ENCODE measurements at regions not wholly inside any gene's neighbourhood (a gene's known extent, or its start where the extent isn't known, plus 50 kb on each side); places are given as distances from the start of the nearest gene placed in this dataset.

DNA sequence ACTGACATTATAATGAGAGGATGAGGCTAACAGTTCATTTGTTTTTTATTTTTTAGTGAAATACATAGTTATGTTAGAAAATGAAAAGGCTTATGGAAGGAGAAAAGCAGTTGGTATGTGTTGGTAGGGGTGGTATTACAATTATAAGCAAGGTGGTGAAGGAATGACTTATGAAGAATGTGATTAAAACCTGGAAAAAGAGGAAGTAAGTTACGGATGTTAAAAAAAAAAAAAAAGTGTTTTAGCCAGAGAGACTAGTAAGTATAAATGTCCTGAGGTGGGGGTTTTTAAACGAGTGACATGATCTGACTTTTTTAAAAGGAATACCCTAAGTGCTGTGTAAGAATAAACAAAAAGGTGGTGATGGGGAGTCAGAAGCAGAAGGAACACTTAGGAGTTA lies 206.8 kb downstream of the IL15 start:
- H3K18ac ChIP-seq (ENCODE audit: insufficient read length, low read depth, low read length) = no peak overlapping the region
- no peaks in the 10 kb centered on the region for H3K79me2 ChIP-seq (ENCODE audit: insufficient read depth, low read length)
- no peak for DNase-seq
- no peaks in the 10 kb centered on the region for H3K9me3 ChIP-seq (ENCODE audit: control insufficient read depth, low read depth, low read length)
- no peaks in the 10 kb centered on the region for H3K27me3 Mint-ChIP-seq (ENCODE audit: low read depth)
- H3K4me1 ChIP-seq (ENCODE audit: insufficient read depth, low read length) = no peaks in the 10 kb centered on the region
- no peak overlapping the region for H3K4me2 ChIP-seq (ENCODE audit: insufficient read depth, insufficient read length, low read length)
- H4K8ac ChIP-seq (replicated peaks; ENCODE audit: insufficient read length, low read depth, low read length) = no peak overlapping the region
- TF ChIP-seq, protein P1, sequence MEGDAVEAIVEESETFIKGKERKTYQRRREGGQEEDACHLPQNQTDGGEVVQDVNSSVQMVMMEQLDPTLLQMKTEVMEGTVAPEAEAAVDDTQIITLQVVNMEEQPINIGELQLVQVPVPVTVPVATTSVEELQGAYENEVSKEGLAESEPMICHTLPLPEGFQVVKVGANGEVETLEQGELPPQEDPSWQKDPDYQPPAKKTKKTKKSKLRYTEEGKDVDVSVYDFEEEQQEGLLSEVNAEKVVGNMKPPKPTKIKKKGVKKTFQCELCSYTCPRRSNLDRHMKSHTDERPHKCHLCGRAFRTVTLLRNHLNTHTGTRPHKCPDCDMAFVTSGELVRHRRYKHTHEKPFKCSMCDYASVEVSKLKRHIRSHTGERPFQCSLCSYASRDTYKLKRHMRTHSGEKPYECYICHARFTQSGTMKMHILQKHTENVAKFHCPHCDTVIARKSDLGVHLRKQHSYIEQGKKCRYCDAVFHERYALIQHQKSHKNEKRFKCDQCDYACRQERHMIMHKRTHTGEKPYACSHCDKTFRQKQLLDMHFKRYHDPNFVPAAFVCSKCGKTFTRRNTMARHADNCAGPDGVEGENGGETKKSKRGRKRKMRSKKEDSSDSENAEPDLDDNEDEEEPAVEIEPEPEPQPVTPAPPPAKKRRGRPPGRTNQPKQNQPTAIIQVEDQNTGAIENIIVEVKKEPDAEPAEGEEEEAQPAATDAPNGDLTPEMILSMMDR (conservative IDR thresholded peaks at IDR 0.05) = no peak
- H3K27ac Mint-ChIP-seq = no peak overlapping the region
- H2BK5ac ChIP-seq (ENCODE audit: insufficient read length, low read length) = no peak overlapping the region
- H3K27me3 ChIP-seq (ENCODE audit: insufficient read depth, low read length) = no peaks in the 10 kb centered on the region
- no peaks in the 10 kb centered on the region for H3K79me1 ChIP-seq (ENCODE audit: insufficient read depth, low read depth, low read length, poor library complexity, severe bottlenecking)
- H3K23me2 ChIP-seq (ENCODE audit: insufficient read length, low read depth, low read length, poor library complexity, severe bottlenecking) = no peaks in the 10 kb centered on the region
- no peak overlapping the region for H4K5ac ChIP-seq (ENCODE audit: insufficient read length, low read depth, low read length)
- no peak overlapping the region for H2BK120ac ChIP-seq (ENCODE audit: low read depth, low read length, poor library complexity, severe bottlenecking)
- WGBS (ENCODE audit: extremely low coverage, insufficient read length, low lambda C conversion rate) = 100% methylated on average over 1 of the region's 2 CpGs
- no peak overlapping the region for H3K4ac ChIP-seq (ENCODE audit: low read depth, low read length)
- H3T11ph ChIP-seq (ENCODE audit: low read length) = no peak overlapping the region
- no peak overlapping the region for H4K91ac ChIP-seq (ENCODE audit: insufficient read length, low read depth, low read length)
- no peak overlapping the region for H2BK15ac ChIP-seq (ENCODE audit: low read depth, low read length)
- H3K56ac ChIP-seq (ENCODE audit: insufficient read length, low read depth, low read length) = no peak overlapping the region
- no peak overlapping the region for H3K27ac ChIP-seq (ENCODE audit: insufficient read length, low read depth, low read length)
- H2BK12ac ChIP-seq (ENCODE audit: insufficient read length, low read depth, low read length) = no peak overlapping the region
- H3K14ac ChIP-seq (ENCODE audit: insufficient read depth, low read length) = no peak overlapping the region
- no peak overlapping the region for H2AFZ ChIP-seq (ENCODE audit: low read length)
- no peak overlapping the region for H3K4me3 Mint-ChIP-seq
- no peaks in the 10 kb centered on the region for H3K36me3 Mint-ChIP-seq (ENCODE audit: insufficient read depth in 1 of 3, low read depth in 3 of 3)
- no peaks in the 10 kb centered on the region; a peak in 1 of 5 replicates for H3K9me3 Mint-ChIP-seq
- no peak overlapping the region for H2BK20ac ChIP-seq (ENCODE audit: low read depth, low read length, poor library complexity, severe bottlenecking)
- no peaks in the 10 kb centered on the region for H3K4me1 Mint-ChIP-seq
- no peaks in the 10 kb centered on the region for H4K20me1 ChIP-seq (ENCODE audit: control insufficient read depth, insufficient read depth, insufficient read length)
- H3K9ac ChIP-seq (ENCODE audit: extremely low read depth, insufficient read length, low read length) = no peak overlapping the region
- H2AK5ac ChIP-seq (ENCODE audit: insufficient read length, low read length) = no peak overlapping the region
- no peak overlapping the region for H3K23ac ChIP-seq (ENCODE audit: insufficient read length, low read depth, low read length)

Data from H9 (cell line).